Activated CD4-positive, alpha-beta T cell treated with anti-CD3 and anti-CD28 coated beads for 48 hours (primary cell): ENCODE measurements at regions not wholly inside any gene's neighbourhood (a gene's known extent, or its start where the extent isn't known, plus 50 kb on each side); places are given as distances from the start of the nearest gene placed in this dataset.

Source experiments
- DNase-seq: peaks from one replicate; pipeline ENCODE4 v3.0.0-alpha.2; 2020

GRCh38 chr4:60042941-60043340, 1157.2 kb upstream of the ADGRL3 start:
- no peak for DNase-seq

- no peak for DNase-seq
These were observed 1121.1 kb upstream of the ADGRL3 start for GRCh38 chr4:60078984-60079383.

GRCh38 chr4:60081839-60082238, 1118.3 kb upstream of the ADGRL3 start:
- no peak for DNase-seq

- DNase-seq = no peak
These were observed 1111.2 kb upstream of the ADGRL3 start for GRCh38 chr4:60088807-60089486.

- DNase-seq = no peak
These were observed 1110.4 kb upstream of the ADGRL3 start for GRCh38 chr4:60089546-60090273.

GRCh38 chr4:60096676-60097075, 1103.5 kb upstream of the ADGRL3 start:
- DNase-seq = no peak

GRCh38 chr4:60116592-60116991, 1083.5 kb upstream of the ADGRL3 start:
- no peak for DNase-seq

GRCh38 chr4:60117726-60118323, 1082.3 kb upstream of the ADGRL3 start:
- no peak for DNase-seq

- DNase-seq = no peak
These were observed 1077.3 kb upstream of the ADGRL3 start for GRCh38 chr4:60122820-60123219.

GRCh38 chr4:60128888-60129287, 1071.2 kb upstream of the ADGRL3 start:
- no peak for DNase-seq

GRCh38 chr4:60129740-60130139, 1070.4 kb upstream of the ADGRL3 start:
- no peak for DNase-seq

GRCh38 chr4:60133375-60133774, 1066.8 kb upstream of the ADGRL3 start:
- DNase-seq = no peak

- no peak for DNase-seq
These were observed 1066.0 kb upstream of the ADGRL3 start for GRCh38 chr4:60134099-60134498.

- no peak for DNase-seq
These were observed 1045.0 kb upstream of the ADGRL3 start for GRCh38 chr4:60155088-60155487.

- no peak for DNase-seq
These were observed 1027.0 kb upstream of the ADGRL3 start for GRCh38 chr4:60173103-60173502.

GRCh38 chr4:60173718-60174117, 1026.4 kb upstream of the ADGRL3 start:
- no peak for DNase-seq

GRCh38 chr4:60175241-60175640, 1024.9 kb upstream of the ADGRL3 start:
- no peak for DNase-seq

GRCh38 chr4:60187428-60187827, 1012.7 kb upstream of the ADGRL3 start:
- no peak for DNase-seq

- no peak for DNase-seq
These were observed 1010.8 kb upstream of the ADGRL3 start for GRCh38 chr4:60189286-60189685.

- no peak for DNase-seq
These were observed 1005.9 kb upstream of the ADGRL3 start for GRCh38 chr4:60194214-60194613.

- DNase-seq = no peak
These were observed 1004.9 kb upstream of the ADGRL3 start for GRCh38 chr4:60195256-60195655.

- DNase-seq = peak; percentile 53
These were observed 999.0 kb upstream of the ADGRL3 start for GRCh38 chr4:60201052-60201673.

GRCh38 chr4:60209588-60209987, 990.5 kb upstream of the ADGRL3 start:
- DNase-seq = no peak

- DNase-seq = no peak
These were observed 984.2 kb upstream of the ADGRL3 start for GRCh38 chr4:60215906-60216305.
